Lung (tissue), 11 donors: ENCODE measurements at regions not wholly inside any gene's neighbourhood (a gene's known extent, or its start where the extent isn't known, plus 50 kb on each side); places are given as distances from the start of the nearest gene placed in this dataset.
A peak's percentile ranks its signal among the peaks of the same experiment; 100 is the strongest.

Source experiments
- ATAC-seq: fragments of 200-7000 bp; cut with Tn5 transposase; one replicate; pipeline ENCODE4 v1.9.1; 2020; ENCODE audit warnings: moderate number of reproducible peaks; ENCODE audit not compliant: insufficient read depth, low FRiP score
- DNase-seq, 3 donors: peaks; one replicate each; pipeline ENCODE4 v3.0.0-alpha.2; 2013 to 2017
- H3K27ac ChIP-seq, 2 donors: one replicate each; pipeline ENCODE4 v1.5.1; 2013; ENCODE audit warnings: mild to moderate bottlenecking in 2 of 2, moderate library complexity in 2 of 2, control low read depth in 1 of 2, inconsistent platforms in 1 of 2, low read depth in 1 of 2, low read length in 1 of 2
- H3K27me3 ChIP-seq, 3 donors: one replicate each; pipeline ENCODE4 v1.5.1; 2013; ENCODE audit warnings: low read length in 2 of 3; ENCODE audit not compliant: control insufficient read depth in 3 of 3, insufficient read depth in 3 of 3
- H3K36me3 ChIP-seq, 4 donors: one replicate each; pipeline ENCODE4 v1.5.1; 2013; ENCODE audit warnings: low read length in 4 of 4, mild to moderate bottlenecking in 1 of 4, moderate library complexity in 1 of 4; ENCODE audit not compliant: control insufficient read depth in 4 of 4, insufficient read depth in 4 of 4
- H3K4me1 ChIP-seq, 5 donors: one replicate each; pipeline ENCODE4 v1.5.1; 2013; ENCODE audit warnings: low read length in 5 of 5, mild to moderate bottlenecking in 2 of 5, moderate library complexity in 1 of 5; ENCODE audit not compliant: control insufficient read depth in 5 of 5, insufficient read depth in 5 of 5
- H3K4me3 ChIP-seq: one replicate; pipeline ENCODE4 v1.5.1; 2013; ENCODE audit warnings: mild to moderate bottlenecking, control low read depth, moderate library complexity
- H3K9ac ChIP-seq, 2 donors: one replicate each; pipeline ENCODE4 v1.5.1; 2013; ENCODE audit warnings: low read length in 2 of 2, control low read depth in 1 of 2; ENCODE audit not compliant: insufficient read depth in 1 of 2
- H3K9me3 ChIP-seq, 4 donors: one replicate each; pipeline ENCODE4 v1.5.1; 2013; ENCODE audit warnings: low read length in 3 of 4, mild to moderate bottlenecking in 1 of 4, moderate library complexity in 1 of 4; ENCODE audit not compliant: control insufficient read depth in 4 of 4, insufficient read depth in 3 of 4
- CTCF ChIP-seq: IDR thresholded peaks from 2 replicates; pipeline ENCODE4 v1.5.1; 2012; ENCODE audit warnings: mild to moderate bottlenecking; ENCODE audit errors: control extremely low read depth, extremely low read depth
- WGBS, 2 donors: extraction: QIAGEN DNeasy Blood & Tissue Kit; methylation state at CpG; one replicate each; pipeline ENCODE4 v1.1.7; 2013; 5-methylcytosine and 5-hydroxymethylcytosine counted together
- donor health status: control.
- donor health status: control.
- donor health status: Bipolar disorder and iron deficiency.
- donor health status: healthy.
- donor health status: DM: yes; HTN: yes; CAD: no.

DNA sequence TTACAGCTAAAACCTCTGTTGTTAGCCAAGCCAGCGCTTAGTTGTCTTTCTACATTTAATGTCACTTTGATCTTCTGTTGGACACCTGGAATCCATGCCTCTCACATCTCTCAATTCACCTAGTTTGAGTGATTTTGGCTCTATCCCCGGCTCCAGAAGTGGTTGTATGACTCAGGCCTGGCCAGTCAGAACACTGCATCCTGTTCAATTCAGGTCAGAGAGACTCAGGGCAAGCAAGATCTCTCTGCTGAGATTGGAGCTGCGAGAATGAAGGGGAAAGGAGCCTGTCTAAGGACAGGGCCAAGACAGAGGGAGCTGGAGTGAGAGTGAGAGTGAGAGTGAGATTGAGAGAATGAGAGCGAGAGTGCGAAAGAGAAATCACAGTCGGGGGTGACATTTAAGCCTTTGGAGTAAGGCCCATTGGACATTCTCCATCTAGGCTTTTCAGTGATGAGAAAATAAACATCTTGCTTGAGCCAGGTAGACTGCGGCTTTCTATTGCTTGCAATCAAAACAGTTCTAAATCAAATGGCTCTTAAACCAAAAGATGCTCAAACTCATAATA is 83.3 kb upstream of the DYNC1I1 start:
- Histone ChIP-seq H3K27me3 (no peaks in the 10 kb centered on the region), H3K9me3 (no peaks in the 10 kb centered on the region), H3K4me1 (peaks cover 0 to 6% (median 0%) of the 10 kb centered on the region in 5 donors), H3K4me3 (no peak overlapping the region), H3K36me3 (no peaks in the 10 kb centered on the region), H3K9ac (no peak overlapping the region), H3K27ac (no peak overlapping the region)
- ATAC-seq, result no peak
- no peak for TF ChIP-seq CTCF
- DNase-seq, result peak in 1 of 3 donors; percentile 56
- WGBS, 2 donors, result 79 to 83% methylated on average over 7 of the region's 7 CpGs

GRCh38 chr7:95687759-95688343 is 84.5 kb upstream of the DYNC1I1 start:
- WGBS, 2 donors, result 40 to 53% methylated on average over 4 of the region's 4 CpGs
- Histone ChIP-seq H3K27me3 (no peaks in the 10 kb centered on the region), H3K4me1 (peaks cover 0 to 6% (median 0%) of the 10 kb centered on the region in 5 donors), H3K9me3 (no peaks in the 10 kb centered on the region), H3K27ac (no peak overlapping the region), H3K9ac (no peak overlapping the region), H3K36me3 (no peaks in the 10 kb centered on the region), H3K4me3 (no peak overlapping the region)
- DNase-seq (peak; percentile 32 to 66 (median 63)), ATAC-seq (no peak)
- no peak for TF ChIP-seq CTCF

- peak; percentile 23 for TF ChIP-seq CTCF
- Histone ChIP-seq H3K27me3 (no peaks in the 10 kb centered on the region), H3K27ac (no peak overlapping the region), H3K4me1 (peaks cover 0 to 6% (median 0%) of the 10 kb centered on the region in 5 donors), H3K9ac (no peak overlapping the region), H3K36me3 (no peaks in the 10 kb centered on the region), H3K4me3 (no peak overlapping the region), H3K9me3 (no peaks in the 10 kb centered on the region)
- DNase-seq (peak; percentile 50 to 78 (median 66)), ATAC-seq (peak; percentile 63)
- 15 to 22% methylated on average over 4 of the region's 4 CpGs for WGBS, 2 donors
These were observed 86.2 kb upstream of the DYNC1I1 start for GRCh38 chr7:95686109-95686508.
